ENCODE measurements at regions not wholly inside any gene's neighbourhood (a gene's known extent, or its start where the extent isn't known, plus 50 kb on each side); places are given as distances from the start of the nearest gene placed in this dataset.

DNA sequence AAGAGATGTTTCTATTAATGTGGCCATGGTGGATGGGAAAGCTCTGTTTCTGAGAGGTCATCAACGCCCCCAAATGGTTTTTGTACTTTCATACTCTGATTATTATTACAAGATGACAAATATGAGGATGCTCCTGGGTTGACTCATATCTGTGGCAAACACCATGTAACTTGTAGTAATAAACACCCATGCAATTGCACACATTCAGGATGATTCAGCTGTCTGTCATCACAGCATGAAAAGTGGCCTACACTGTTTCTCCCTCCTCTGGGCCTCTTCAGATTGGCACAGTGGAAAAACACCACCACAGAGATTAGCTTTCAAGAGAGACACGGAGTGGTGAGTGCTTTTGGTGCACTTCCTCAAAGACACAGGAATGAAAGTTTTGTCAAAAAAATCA lies 85.4 kb downstream of the MTNR1B start (continued):
- TF ChIP-seq, protein P1, sequence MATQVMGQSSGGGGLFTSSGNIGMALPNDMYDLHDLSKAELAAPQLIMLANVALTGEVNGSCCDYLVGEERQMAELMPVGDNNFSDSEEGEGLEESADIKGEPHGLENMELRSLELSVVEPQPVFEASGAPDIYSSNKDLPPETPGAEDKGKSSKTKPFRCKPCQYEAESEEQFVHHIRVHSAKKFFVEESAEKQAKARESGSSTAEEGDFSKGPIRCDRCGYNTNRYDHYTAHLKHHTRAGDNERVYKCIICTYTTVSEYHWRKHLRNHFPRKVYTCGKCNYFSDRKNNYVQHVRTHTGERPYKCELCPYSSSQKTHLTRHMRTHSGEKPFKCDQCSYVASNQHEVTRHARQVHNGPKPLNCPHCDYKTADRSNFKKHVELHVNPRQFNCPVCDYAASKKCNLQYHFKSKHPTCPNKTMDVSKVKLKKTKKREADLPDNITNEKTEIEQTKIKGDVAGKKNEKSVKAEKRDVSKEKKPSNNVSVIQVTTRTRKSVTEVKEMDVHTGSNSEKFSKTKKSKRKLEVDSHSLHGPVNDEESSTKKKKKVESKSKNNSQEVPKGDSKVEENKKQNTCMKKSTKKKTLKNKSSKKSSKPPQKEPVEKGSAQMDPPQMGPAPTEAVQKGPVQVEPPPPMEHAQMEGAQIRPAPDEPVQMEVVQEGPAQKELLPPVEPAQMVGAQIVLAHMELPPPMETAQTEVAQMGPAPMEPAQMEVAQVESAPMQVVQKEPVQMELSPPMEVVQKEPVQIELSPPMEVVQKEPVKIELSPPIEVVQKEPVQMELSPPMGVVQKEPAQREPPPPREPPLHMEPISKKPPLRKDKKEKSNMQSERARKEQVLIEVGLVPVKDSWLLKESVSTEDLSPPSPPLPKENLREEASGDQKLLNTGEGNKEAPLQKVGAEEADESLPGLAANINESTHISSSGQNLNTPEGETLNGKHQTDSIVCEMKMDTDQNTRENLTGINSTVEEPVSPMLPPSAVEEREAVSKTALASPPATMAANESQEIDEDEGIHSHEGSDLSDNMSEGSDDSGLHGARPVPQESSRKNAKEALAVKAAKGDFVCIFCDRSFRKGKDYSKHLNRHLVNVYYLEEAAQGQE (IDR thresholded peaks at IDR 0.05; ENCODE audit: borderline replicate concordance) = no peak
- TF ChIP-seq, protein P1 (CRISPR knock-in tag; IDR thresholded peaks at IDR 0.05; ENCODE audit: low read depth) = no peak
- no peak for TF ChIP-seq PYGO2 (tag; IDR thresholded peaks at IDR 0.05)
- no peak for TF ChIP-seq ARID2 (IDR thresholded peaks at IDR 0.05)
- TF ChIP-seq SMARCA5 (IDR thresholded peaks at IDR 0.05) = no peak
- TF ChIP-seq ZNF717 (CRISPR knock-in tag; IDR thresholded peaks at IDR 0.05) = no peak
- TF ChIP-seq PHB (CRISPR knock-in tag; IDR thresholded peaks at IDR 0.05) = no peak
- no peak for TF ChIP-seq SAFB (IDR thresholded peaks at IDR 0.05; ENCODE audit: borderline replicate concordance, low read depth, low read length)
- no peak for TF ChIP-seq PPARD (CRISPR knock-in tag; IDR thresholded peaks at IDR 0.05)
- TF ChIP-seq ZFPM2 (CRISPR knock-in tag; IDR thresholded peaks at IDR 0.05) = no peak
- peak; percentile 59 for TF ChIP-seq EP300 (IDR thresholded peaks at IDR 0.05; ENCODE audit: low read length)
- no peak for TF ChIP-seq MBD2 (IDR thresholded peaks at IDR 0.05; ENCODE audit: borderline replicate concordance, low read depth)
- TF ChIP-seq SMARCA4 (IDR thresholded peaks at IDR 0.05) = peak; percentile 41; the same call in 1 of the 2 replicates
- TF ChIP-seq C11orf30 (IDR thresholded peaks at IDR 0.05; ENCODE audit: low read depth) = peak; percentile 51; the same call in 1 of the 2 replicates
- TF ChIP-seq, protein P2, sequence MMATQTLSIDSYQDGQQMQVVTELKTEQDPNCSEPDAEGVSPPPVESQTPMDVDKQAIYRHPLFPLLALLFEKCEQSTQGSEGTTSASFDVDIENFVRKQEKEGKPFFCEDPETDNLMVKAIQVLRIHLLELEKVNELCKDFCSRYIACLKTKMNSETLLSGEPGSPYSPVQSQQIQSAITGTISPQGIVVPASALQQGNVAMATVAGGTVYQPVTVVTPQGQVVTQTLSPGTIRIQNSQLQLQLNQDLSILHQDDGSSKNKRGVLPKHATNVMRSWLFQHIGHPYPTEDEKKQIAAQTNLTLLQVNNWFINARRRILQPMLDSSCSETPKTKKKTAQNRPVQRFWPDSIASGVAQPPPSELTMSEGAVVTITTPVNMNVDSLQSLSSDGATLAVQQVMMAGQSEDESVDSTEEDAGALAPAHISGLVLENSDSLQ (IDR thresholded peaks at IDR 0.05) = peak; percentile 55
- no peak for TF ChIP-seq TGIF2 (CRISPR knock-in tag; IDR thresholded peaks at IDR 0.05)
- peak; percentile 20; the same call in 1 of the 2 replicates for TF ChIP-seq EGR1 (conservative IDR thresholded peaks at IDR 0.05)
- peak; percentile 67; the same call in 1 of the 2 replicates for TF ChIP-seq JUND (IDR thresholded peaks at IDR 0.05; ENCODE audit: borderline replicate concordance, low read depth, low read length)
- 0 out of 3 replicates have a peak, but pooled peaks have one; percentile 20 for TF ChIP-seq JUND (tag; IDR thresholded peaks at IDR 0.05; ENCODE audit: borderline replicate concordance, low read depth, low read length)
- no peak for TF ChIP-seq CEBPG (CRISPR knock-in tag; IDR thresholded peaks at IDR 0.05)
- peak in 1 of 2 experiments; percentile 71; a peak in 2 of 4 replicates for TF ChIP-seq CEBPG (tag; conservative IDR thresholded peaks at IDR 0.05 in 1 of 2, IDR thresholded peaks at IDR 0.05 in 1 of 2)
- TF ChIP-seq ZNF217 (CRISPR knock-in tag; IDR thresholded peaks at IDR 0.05) = no peak
- TF ChIP-seq CBFA2T2 (conservative IDR thresholded peaks at IDR 0.05) = peak; percentile 41
- peak; percentile 77 for TF ChIP-seq JUN (IDR thresholded peaks at IDR 0.05; ENCODE audit: borderline replicate concordance, low read depth, low read length)
- TF ChIP-seq JUN (CRISPR knock-in tag; IDR thresholded peaks at IDR 0.05; ENCODE audit: borderline replicate concordance) = no peak
- 0 out of 2 replicates have a peak, but pooled peaks have one; percentile 17 for TF ChIP-seq SMARCE1 (IDR thresholded peaks at IDR 0.05)
